Astrocyte (in vitro differentiated cells and primary cell): ENCODE measurements at regions not wholly inside any gene's neighbourhood (a gene's known extent, or its start where the extent isn't known, plus 50 kb on each side); places are given as distances from the start of the nearest gene placed in this dataset.

Experiments used
- DNase-seq: peaks from one replicate; pipeline ENCODE4 v3.0.0-alpha.2; 2010; ENCODE audit warnings: low read depth
- FAIRE-seq: peaks from 2 replicates; lab custom pipeline; 2011; peaks lifted over from hg19 to GRCh38; lab: Jason Lieb, UNC
- H2AFZ ChIP-seq: 2 replicates; pipeline ENCODE4 v1.6.0; 2012; ENCODE audit warnings: low read depth, low read length, inconsistent platforms
- H3K27ac ChIP-seq: 2 replicates; pipeline ENCODE4 v1.5.1; 2011; ENCODE audit warnings: low read depth, low read length, inconsistent platforms
- H3K27me3 ChIP-seq: 2 replicates; pipeline ENCODE4 v1.6.0; 2011; ENCODE audit warnings: low read length, inconsistent platforms; ENCODE audit not compliant: insufficient read depth
- H3K36me3 ChIP-seq: 2 replicates; pipeline ENCODE4 v1.5.1; 2011; ENCODE audit warnings: low read length, inconsistent platforms; ENCODE audit not compliant: insufficient read depth
- H3K4me1 ChIP-seq: 2 replicates; pipeline ENCODE4 v1.5.1; 2011; ENCODE audit warnings: low read length, inconsistent platforms; ENCODE audit not compliant: insufficient read depth
- H3K4me2 ChIP-seq: 2 replicates; pipeline ENCODE4 v1.6.0; 2012; ENCODE audit warnings: low read length, inconsistent platforms
- H3K4me3 ChIP-seq: 2 replicates; pipeline ENCODE4 v1.5.1; 2011; ENCODE audit warnings: low read depth, mild to moderate bottlenecking, low read length, inconsistent platforms; ENCODE audit not compliant: insufficient read depth
- H3K79me2 ChIP-seq: 2 replicates; pipeline ENCODE4 v1.6.0; 2012; ENCODE audit warnings: mild to moderate bottlenecking, low read length, inconsistent platforms; ENCODE audit not compliant: insufficient read depth
- H3K9ac ChIP-seq: 2 replicates; pipeline ENCODE4 v1.6.0; 2012; ENCODE audit warnings: mild to moderate bottlenecking, low read length, inconsistent platforms
- H3K9me3 ChIP-seq: 2 replicates; pipeline ENCODE4 v1.5.1; 2012; ENCODE audit warnings: low read depth, mild to moderate bottlenecking, low read length, inconsistent platforms; ENCODE audit not compliant: insufficient read depth
- H4K20me1 ChIP-seq: 2 replicates; pipeline ENCODE4 v1.6.0; 2012; ENCODE audit warnings: low read length, inconsistent platforms; ENCODE audit not compliant: insufficient read depth
- H3K27ac Mint-ChIP-seq: one replicate; pipeline ENCODE4 v1.8.0; 2021; ENCODE audit warnings: mild to moderate bottlenecking, mixed read lengths; ENCODE audit not compliant: unreplicated experiment
- H3K27me3 Mint-ChIP-seq: one replicate; pipeline ENCODE4 v1.8.0; 2021; ENCODE audit warnings: low read depth, mixed read lengths; ENCODE audit not compliant: unreplicated experiment
- H3K36me3 Mint-ChIP-seq: one replicate; pipeline ENCODE4 v1.8.0; 2021; ENCODE audit warnings: low read depth, mixed read lengths; ENCODE audit not compliant: unreplicated experiment
- H3K4me1 Mint-ChIP-seq: one replicate; pipeline ENCODE4 v1.8.0; 2021; ENCODE audit warnings: low read depth, mixed read lengths; ENCODE audit not compliant: unreplicated experiment
- H3K4me3 Mint-ChIP-seq: one replicate; pipeline ENCODE4 v1.8.0; 2021; ENCODE audit warnings: mild to moderate bottlenecking, moderate library complexity, mixed read lengths; ENCODE audit not compliant: unreplicated experiment
- H3K9me3 Mint-ChIP-seq: one replicate; pipeline ENCODE4 v1.8.0; 2021; ENCODE audit warnings: mild to moderate bottlenecking, mixed read lengths; ENCODE audit not compliant: unreplicated experiment
- EZH2 ChIP-seq: IDR thresholded peaks from 2 replicates; pipeline ENCODE4 v1.6.1; 2012; ENCODE audit warnings: mild to moderate bottlenecking, low read length, inconsistent platforms; ENCODE audit not compliant: insufficient read depth
- TF ChIP-seq, protein P1 (sequence below): IDR thresholded peaks from 2 replicates; pipeline ENCODE4 v1.5.1; 2011; ENCODE audit warnings: low read depth, mild to moderate bottlenecking, inconsistent platforms, low read length, moderate library complexity; ENCODE audit not compliant: insufficient read depth

GRCh38 chrY:12288919-12289318 lies 412.1 kb upstream of the USP9Y start:
- Mint-ChIP-seq H3K36me3 (no peaks in the 10 kb centered on the region), H3K9me3 (peaks cover 3% of the 10 kb centered on the region), H3K27me3 (no peaks in the 10 kb centered on the region), H3K4me3 (no peak overlapping the region), H3K27ac (no peak overlapping the region), H3K4me1 (no peaks in the 10 kb centered on the region)
- Histone ChIP-seq H3K4me1 (no peaks in the 10 kb centered on the region), H3K4me3 (no peak overlapping the region), H2AFZ (no peak overlapping the region), H3K4me2 (no peak overlapping the region), H3K27me3 (no peaks in the 10 kb centered on the region), H3K27ac (no peak overlapping the region), H3K36me3 (no peaks in the 10 kb centered on the region), H3K79me2 (no peaks in the 10 kb centered on the region), H3K9me3 (no peaks in the 10 kb centered on the region), H3K9ac (no peak overlapping the region), H4K20me1 (no peaks in the 10 kb centered on the region)
- TF ChIP-seq, protein P1, sequence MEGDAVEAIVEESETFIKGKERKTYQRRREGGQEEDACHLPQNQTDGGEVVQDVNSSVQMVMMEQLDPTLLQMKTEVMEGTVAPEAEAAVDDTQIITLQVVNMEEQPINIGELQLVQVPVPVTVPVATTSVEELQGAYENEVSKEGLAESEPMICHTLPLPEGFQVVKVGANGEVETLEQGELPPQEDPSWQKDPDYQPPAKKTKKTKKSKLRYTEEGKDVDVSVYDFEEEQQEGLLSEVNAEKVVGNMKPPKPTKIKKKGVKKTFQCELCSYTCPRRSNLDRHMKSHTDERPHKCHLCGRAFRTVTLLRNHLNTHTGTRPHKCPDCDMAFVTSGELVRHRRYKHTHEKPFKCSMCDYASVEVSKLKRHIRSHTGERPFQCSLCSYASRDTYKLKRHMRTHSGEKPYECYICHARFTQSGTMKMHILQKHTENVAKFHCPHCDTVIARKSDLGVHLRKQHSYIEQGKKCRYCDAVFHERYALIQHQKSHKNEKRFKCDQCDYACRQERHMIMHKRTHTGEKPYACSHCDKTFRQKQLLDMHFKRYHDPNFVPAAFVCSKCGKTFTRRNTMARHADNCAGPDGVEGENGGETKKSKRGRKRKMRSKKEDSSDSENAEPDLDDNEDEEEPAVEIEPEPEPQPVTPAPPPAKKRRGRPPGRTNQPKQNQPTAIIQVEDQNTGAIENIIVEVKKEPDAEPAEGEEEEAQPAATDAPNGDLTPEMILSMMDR, result no peak
- TF ChIP-seq EZH2, result no peak
- no peak for FAIRE-seq
- DNase-seq, result no peak

DNA sequence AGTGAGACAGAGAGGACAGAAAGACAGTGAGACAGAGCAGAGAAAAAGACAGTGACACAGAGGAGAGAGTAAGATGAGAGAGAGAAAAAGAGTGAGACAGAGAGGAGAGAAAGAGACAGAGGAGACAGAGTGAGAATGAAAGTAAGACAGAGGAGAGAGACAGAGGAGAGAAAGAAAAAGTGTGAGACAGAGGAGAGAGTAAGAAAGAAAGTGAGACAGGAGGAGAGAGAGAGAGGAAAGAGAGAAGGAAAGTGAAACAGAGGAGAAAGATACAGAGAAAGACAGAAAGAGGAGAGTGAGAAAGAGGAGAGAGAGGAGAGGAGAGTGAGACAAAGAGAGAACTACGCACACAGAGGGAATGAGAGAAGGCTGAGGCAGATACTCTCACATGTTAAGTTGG lies 411.6 kb upstream of the USP9Y start:
- TF ChIP-seq, protein P1, result no peak
- TF ChIP-seq EZH2, result no peak
- H3K36me3 Mint-ChIP-seq, result no peaks in the 10 kb centered on the region
- no peak overlapping the region for H3K4me3 ChIP-seq
- H3K27me3 ChIP-seq, result no peaks in the 10 kb centered on the region
- H2AFZ ChIP-seq, result no peak overlapping the region
- H3K4me1 Mint-ChIP-seq, result no peaks in the 10 kb centered on the region
- H3K27ac Mint-ChIP-seq, result no peak overlapping the region
- no peaks in the 10 kb centered on the region for H3K4me1 ChIP-seq
- H3K36me3 ChIP-seq, result no peaks in the 10 kb centered on the region
- H3K4me2 ChIP-seq, result no peak overlapping the region
- no peaks in the 10 kb centered on the region for H3K79me2 ChIP-seq
- no peaks in the 10 kb centered on the region for H4K20me1 ChIP-seq
- H3K4me3 Mint-ChIP-seq, result no peak overlapping the region
- H3K27me3 Mint-ChIP-seq, result no peaks in the 10 kb centered on the region
- H3K9ac ChIP-seq, result no peak overlapping the region
- FAIRE-seq (no peak), DNase-seq (no peak)
- peaks cover 3% of the 10 kb centered on the region for H3K9me3 Mint-ChIP-seq
- H3K27ac ChIP-seq, result no peak overlapping the region
- H3K9me3 ChIP-seq, result no peaks in the 10 kb centered on the region

DNA sequence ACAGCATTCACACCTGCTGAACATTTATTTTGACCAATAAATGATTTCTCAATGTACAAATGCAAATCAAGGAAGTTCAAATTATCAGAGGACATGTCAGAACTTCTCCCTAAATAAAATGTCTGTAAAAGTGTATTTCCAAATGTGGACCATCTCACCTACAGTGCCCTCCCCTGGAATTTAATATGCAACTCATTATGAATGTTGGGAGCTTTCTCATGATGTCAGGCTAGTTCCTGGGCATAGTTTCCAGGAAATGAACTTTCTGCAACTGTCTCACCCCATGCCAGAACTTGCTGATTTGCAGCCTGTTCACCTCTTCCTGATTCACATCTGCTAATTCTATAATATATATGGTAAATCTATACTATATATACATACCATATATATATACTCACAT lies 408.5 kb upstream of the USP9Y start:
- no peak overlapping the region for H3K4me3 ChIP-seq
- H2AFZ ChIP-seq, result no peak overlapping the region
- Mint-ChIP-seq H3K36me3 (no peaks in the 10 kb centered on the region), H3K4me1 (no peaks in the 10 kb centered on the region), H3K4me3 (no peak overlapping the region), H3K9me3 (no peaks in the 10 kb centered on the region), H3K27ac (no peak overlapping the region), H3K27me3 (no peaks in the 10 kb centered on the region)
- no peak overlapping the region for H3K4me2 ChIP-seq
- H3K27me3 ChIP-seq, result no peaks in the 10 kb centered on the region
- no peaks in the 10 kb centered on the region for H4K20me1 ChIP-seq
- FAIRE-seq (no peak), DNase-seq (no peak)
- H3K4me1 ChIP-seq, result no peaks in the 10 kb centered on the region
- no peaks in the 10 kb centered on the region for H3K79me2 ChIP-seq
- H3K36me3 ChIP-seq, result no peaks in the 10 kb centered on the region
- H3K27ac ChIP-seq, result no peak overlapping the region
- no peak overlapping the region for H3K9ac ChIP-seq
- no peaks in the 10 kb centered on the region for H3K9me3 ChIP-seq
- TF ChIP-seq, protein P1, result no peak
- TF ChIP-seq EZH2, result no peak
